NOMO-1 (cell line): ENCODE measurements at regions not wholly inside any gene's neighbourhood (a gene's known extent, or its start where the extent isn't known, plus 50 kb on each side); places are given as distances from the start of the nearest gene placed in this dataset.

ENCODE experiments used
- DNase-seq, 2 experiments: peaks; one replicate each; lab custom pipeline; 2025; ENCODE audit not compliant: unreplicated experiment in 2 of 2; lab: John Stamatoyannopoulos, UW

DNA sequence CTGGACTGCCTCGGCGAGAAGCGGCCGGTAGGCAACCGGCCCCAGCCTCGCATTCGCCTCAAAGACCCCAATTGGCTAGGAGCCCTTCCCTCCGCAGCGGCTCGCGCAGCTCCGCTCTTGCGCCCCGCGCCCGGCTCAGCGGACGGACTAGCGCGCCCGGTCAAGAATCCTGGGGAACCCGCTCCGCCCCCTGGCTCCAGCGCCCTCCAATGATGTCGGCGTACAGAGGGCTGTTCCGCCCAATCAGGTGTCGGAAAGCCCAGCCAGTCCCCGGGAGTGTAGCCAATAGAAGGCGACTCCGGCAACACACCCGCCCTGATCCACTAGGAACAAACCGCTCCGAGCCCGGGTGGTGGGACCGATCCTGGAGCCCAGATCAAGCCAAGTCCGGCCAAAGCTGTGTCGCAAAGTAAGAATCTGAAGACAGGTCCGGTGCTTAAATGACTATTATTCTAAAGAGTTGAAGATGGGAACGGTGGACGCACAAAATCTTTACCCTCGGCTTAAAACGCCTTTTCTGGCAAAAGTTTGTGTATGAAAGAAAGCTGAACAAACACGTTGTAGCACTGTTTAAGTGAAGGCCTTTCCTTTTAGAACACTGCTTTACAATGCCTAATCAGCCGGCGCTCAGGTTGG is 132.2 kb downstream of the OGFRL1 start:
- DNase-seq, result no peak

GRCh38 chr6:71421611-71422010 is 133.0 kb downstream of the OGFRL1 start:
- no peak for DNase-seq

- no peak for DNase-seq
These were observed 141.4 kb downstream of the OGFRL1 start for GRCh38 chr6:71430018-71430417.

DNA sequence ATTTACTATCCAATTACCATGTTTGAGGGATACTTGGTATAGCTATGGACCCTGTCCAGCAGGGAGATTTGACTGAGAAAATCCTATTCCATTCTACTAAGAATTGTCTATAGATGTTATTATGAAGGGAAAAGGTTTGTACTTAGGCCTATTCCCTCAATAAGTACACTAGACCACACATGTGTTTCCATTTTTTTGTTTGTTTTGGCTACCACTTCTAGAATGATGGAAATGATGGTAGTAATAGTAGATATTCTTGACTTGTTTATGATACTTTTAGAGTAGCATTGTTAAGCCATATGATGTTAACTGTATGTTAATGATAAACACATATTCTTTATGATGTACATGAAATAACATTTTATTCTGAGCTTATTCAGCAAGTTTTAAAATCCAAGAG is 144.8 kb downstream of the OGFRL1 start:
- DNase-seq, result no peak

DNA sequence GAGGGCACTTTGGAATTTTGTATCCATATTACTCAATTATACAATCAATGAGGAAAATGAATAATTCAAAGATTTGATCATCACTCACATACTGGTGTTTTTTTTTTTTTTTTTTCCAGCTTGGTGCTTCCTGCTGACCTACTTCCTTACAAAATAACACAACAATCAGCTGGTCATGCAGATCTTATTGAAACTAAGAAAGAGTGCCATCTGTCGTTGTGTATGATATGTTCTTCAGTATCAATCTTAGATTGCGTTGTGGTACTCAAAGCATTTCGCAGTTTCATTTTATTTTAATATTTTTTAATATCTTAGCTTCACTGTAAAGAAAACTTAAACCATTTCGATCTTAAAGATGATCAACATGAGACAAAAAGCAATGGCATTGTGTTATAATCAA is 155.6 kb downstream of the OGFRL1 start:
- no peak for DNase-seq

- no peak for DNase-seq
These were observed 157.4 kb downstream of the OGFRL1 start for GRCh38 chr6:71446057-71446456.

DNA sequence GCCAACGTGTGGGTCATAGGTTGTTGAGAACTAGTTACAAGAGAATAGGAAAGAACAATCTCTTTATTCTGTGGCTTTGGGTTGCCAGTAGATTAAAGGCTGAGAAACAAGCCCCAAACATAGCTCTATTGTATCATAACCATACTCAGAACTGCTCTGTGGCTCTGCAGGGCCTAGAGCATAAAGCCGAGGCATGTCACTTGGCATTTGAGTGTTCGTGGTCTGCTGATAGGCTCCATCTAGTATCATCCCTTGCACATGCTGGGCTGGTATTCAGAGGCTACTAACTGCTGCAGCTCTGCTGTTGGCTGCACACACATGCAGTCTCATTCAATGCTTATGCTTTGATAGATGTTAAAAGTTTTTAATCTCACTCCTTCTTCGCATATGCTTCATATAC is 157.9 kb downstream of the OGFRL1 start:
- DNase-seq, result no peak

GRCh38 chr6:71452697-71453370 is 164.2 kb downstream of the OGFRL1 start:
- no peak for DNase-seq

- no peak for DNase-seq
These were observed 164.7 kb downstream of the OGFRL1 start for GRCh38 chr6:71453371-71453706.

DNA sequence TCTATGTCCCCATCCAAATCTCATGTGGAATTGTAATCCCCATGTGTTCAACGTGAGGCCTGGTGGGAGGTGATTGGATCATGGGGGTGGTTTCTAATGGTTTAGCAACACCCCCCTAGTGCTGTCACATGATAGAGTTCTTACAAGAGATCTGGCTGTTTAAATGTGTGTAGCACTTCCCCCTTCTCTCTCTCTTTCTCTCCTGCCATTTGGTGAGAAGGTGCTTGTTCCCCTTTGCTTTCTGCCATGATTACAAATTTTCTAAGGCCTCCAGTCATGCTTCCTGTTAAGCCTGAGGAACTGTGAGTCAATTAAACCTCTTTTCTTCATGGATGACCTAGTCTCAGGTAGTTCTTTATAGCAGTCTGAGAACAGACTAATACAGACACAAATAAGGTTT is 165.4 kb downstream of the OGFRL1 start:
- peak; percentile 9 to 36 for DNase-seq

DNA sequence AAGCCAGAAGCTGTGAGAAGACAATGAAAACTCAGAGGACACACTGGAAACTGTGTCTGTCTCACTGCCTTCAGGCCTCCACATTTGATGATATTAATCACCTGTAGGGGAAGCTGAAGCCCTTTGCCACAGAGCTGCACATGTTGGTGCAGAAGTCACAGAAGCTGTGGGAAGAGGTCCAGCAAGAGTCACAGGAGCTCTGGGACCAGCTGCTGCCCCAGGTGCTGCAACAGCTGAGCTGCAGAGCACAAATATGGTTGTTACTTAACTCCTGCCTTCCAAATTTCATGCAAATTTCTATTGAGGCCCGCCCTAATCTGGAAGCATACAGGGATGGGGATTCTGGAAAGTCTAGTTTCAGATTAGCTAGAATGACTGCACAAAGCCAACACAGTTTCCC is 169.3 kb downstream of the OGFRL1 start:
- no peak for DNase-seq

GRCh38 chr6:71459162-71459561 is 170.6 kb downstream of the OGFRL1 start:
- DNase-seq, result no peak

- DNase-seq, result no peak
These were observed 172.3 kb downstream of the OGFRL1 start for GRCh38 chr6:71460933-71461332.

- DNase-seq, result no peak
These were observed 174.4 kb downstream of the OGFRL1 start for GRCh38 chr6:71463061-71463460.

- no peak for DNase-seq
These were observed 176.5 kb downstream of the OGFRL1 start for GRCh38 chr6:71465096-71465495.

GRCh38 chr6:71466362-71466761 is 177.8 kb downstream of the OGFRL1 start:
- no peak for DNase-seq

DNA sequence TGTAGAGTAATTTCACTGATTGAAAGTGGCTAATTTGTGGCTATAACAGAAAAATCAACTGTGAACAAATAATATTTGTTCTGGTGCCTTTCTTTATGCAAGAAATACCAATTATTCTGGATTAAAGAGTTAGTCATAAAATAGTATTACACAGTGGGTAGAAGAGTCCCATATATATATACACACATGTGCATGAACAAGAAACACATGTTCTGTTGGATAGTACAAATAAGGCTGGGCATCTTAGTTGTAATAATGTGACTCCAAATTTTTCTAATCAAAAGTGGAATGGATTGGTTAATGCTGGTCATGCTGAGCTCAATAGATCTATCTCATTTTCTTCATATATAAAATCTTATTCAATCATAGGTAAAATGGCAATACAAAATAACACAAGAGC is 179.4 kb downstream of the OGFRL1 start:
- DNase-seq, result no peak

- no peak for DNase-seq
These were observed 180.5 kb downstream of the OGFRL1 start for GRCh38 chr6:71468841-71469700.

DNA sequence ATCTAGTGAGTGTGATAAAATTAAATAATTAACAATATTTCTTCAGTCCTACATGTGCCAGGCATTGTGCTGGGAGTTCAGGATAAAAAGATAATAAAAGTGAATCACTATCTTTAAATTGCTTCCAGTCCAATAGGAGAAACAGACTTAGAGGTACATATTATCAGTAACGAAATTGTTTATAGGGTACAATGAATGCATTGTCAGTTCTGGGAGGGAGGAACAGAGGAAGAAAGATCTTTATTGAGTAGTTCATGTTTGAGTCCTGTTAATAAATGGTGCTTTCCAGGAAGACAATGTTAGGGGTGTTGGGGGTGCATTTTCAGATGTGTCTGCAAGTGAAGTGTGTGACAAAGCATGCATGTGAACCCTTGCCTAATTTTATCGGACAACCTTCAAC is 183.1 kb downstream of the OGFRL1 start:
- DNase-seq, result no peak

DNA sequence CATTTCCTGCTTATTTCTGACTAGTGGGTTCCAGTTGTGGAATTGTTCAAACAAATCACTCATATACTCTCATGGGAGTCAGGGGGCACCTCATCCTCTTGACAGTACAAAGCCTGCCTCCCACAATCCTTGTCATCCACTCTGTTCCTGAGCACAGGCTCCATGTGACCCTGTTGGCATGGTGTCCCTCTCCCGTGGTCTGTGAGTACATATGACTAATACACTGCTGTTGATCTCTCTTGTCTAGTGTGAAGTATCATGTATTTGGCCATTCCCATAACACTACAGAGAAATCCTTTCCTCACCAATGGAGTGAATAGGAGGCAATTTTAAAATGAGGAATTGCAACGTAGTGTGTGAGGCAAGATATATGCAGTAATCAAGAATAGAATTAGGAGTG is 185.3 kb downstream of the OGFRL1 start:
- no peak for DNase-seq

DNA sequence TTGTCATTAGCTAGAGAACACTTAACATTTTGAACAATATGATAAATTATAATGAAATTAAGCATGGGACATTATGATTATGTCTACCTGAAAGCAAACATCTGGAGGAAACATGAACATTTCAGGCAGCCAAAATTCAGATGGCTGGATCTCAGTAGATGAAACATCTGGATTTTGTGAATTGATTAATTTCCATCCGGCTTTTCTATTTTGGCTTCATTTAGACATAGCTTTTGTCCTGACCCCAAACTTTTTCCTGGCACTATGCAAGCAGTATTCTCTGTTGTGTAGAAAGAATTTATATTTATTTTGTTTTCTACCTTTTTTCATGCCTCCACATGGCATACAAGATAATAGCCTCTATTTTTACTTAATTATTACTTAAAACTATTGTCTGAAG is 186.3 kb downstream of the OGFRL1 start:
- DNase-seq, result no peak

GRCh38 chr6:71476371-71476770 is 187.8 kb downstream of the OGFRL1 start:
- DNase-seq, result no peak
